GM21723 (cell line): ENCODE measurements at regions not wholly inside any gene's neighbourhood (a gene's known extent, or its start where the extent isn't known, plus 50 kb on each side); places are given as distances from the start of the nearest gene placed in this dataset.
A peak's percentile ranks its signal among the peaks of the same experiment; 100 is the strongest.
"Not testable (repeated sequence)": the region's sequence is repeated elsewhere in the genome, so short reads cannot be mapped to it uniquely, and the experiment has no call there.

Source experiments
- ATAC-seq: cut with Tn5 transposase; IDR thresholded peaks from one replicate; pipeline ENCODE4 v1.9.1; 2021; ENCODE audit warnings: mild to moderate bottlenecking, moderate library complexity; ENCODE audit not compliant: unreplicated experiment

- ATAC-seq, result no peak
Observed at GRCh38 chr15:92821491-92822116, 78.5 kb upstream of the CHD2 start.

- ATAC-seq, result no peak
Observed at GRCh38 chr15:92822216-92823144, 77.6 kb upstream of the CHD2 start.

- ATAC-seq, result no peak
Observed at GRCh38 chr15:92825985-92826384, 74.1 kb upstream of the CHD2 start.

- not testable (repeated sequence) for ATAC-seq
Observed at GRCh38 chr15:92827991-92828390, 72.1 kb upstream of the CHD2 start.

- no peak for ATAC-seq
Observed at GRCh38 chr15:92829875-92830274, 70.2 kb upstream of the CHD2 start.

GRCh38 chr15:92831336-92831654 is 68.8 kb upstream of the CHD2 start:
- ATAC-seq, result no peak

GRCh38 chr15:92831655-92832328 is 68.3 kb upstream of the CHD2 start:
- ATAC-seq, result peak; percentile 98

- no peak for ATAC-seq
Observed at GRCh38 chr15:92833106-92833433, 67.1 kb upstream of the CHD2 start.

- no peak for ATAC-seq
Observed at GRCh38 chr15:92833493-92834271, 66.4 kb upstream of the CHD2 start.

GRCh38 chr15:92839696-92840095 is 60.4 kb upstream of the CHD2 start:
- peak; percentile 82 for ATAC-seq

GRCh38 chr15:92840149-92840548 is 60.0 kb upstream of the CHD2 start:
- ATAC-seq, result no peak

GRCh38 chr15:92843326-92843725 is 56.8 kb upstream of the CHD2 start:
- no peak for ATAC-seq

GRCh38 chr15:92843814-92844213 is 56.3 kb upstream of the CHD2 start:
- ATAC-seq, result no peak

GRCh38 chr15:92845126-92845508 is 55.0 kb upstream of the CHD2 start:
- ATAC-seq, result peak; percentile 74

GRCh38 chr15:92846741-92847140 is 53.4 kb upstream of the CHD2 start:
- no peak for ATAC-seq

GRCh38 chr15:92847841-92848240 is 52.3 kb upstream of the CHD2 start:
- no peak for ATAC-seq

- ATAC-seq, result no peak
Observed at GRCh38 chr15:92848464-92848851, 51.7 kb upstream of the CHD2 start.

- peak; percentile 61 for ATAC-seq
Observed at GRCh38 chr15:92848852-92849598, 51.1 kb upstream of the CHD2 start.

GRCh38 chr15:92850218-92850617 is 49.9 kb upstream of the CHD2 start:
- not testable (repeated sequence) for ATAC-seq
